ENCODE measurements at regions not wholly inside any gene's neighbourhood (a gene's known extent, or its start where the extent isn't known, plus 50 kb on each side); places are given as distances from the start of the nearest gene placed in this dataset.

- TF ChIP-seq, protein P1, sequence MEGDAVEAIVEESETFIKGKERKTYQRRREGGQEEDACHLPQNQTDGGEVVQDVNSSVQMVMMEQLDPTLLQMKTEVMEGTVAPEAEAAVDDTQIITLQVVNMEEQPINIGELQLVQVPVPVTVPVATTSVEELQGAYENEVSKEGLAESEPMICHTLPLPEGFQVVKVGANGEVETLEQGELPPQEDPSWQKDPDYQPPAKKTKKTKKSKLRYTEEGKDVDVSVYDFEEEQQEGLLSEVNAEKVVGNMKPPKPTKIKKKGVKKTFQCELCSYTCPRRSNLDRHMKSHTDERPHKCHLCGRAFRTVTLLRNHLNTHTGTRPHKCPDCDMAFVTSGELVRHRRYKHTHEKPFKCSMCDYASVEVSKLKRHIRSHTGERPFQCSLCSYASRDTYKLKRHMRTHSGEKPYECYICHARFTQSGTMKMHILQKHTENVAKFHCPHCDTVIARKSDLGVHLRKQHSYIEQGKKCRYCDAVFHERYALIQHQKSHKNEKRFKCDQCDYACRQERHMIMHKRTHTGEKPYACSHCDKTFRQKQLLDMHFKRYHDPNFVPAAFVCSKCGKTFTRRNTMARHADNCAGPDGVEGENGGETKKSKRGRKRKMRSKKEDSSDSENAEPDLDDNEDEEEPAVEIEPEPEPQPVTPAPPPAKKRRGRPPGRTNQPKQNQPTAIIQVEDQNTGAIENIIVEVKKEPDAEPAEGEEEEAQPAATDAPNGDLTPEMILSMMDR (IDR thresholded peaks at IDR 0.05): no peak
- TF ChIP-seq EP300 (IDR thresholded peaks at IDR 0.05): no peak
These were observed 180.7 kb downstream of the TLE3 start for GRCh38 chr15:69917056-69917455.
